SK-N-SH (cell line): ENCODE measurements at regions not wholly inside any gene's neighbourhood (a gene's known extent, or its start where the extent isn't known, plus 50 kb on each side); places are given as distances from the start of the nearest gene placed in this dataset.

Experiments used
- CTCF ChIA-PET: fragments of 300-600, 350-600 bp; formaldehyde crosslinking; extraction: SDS; loops from one replicate; lab custom pipeline; 2021; lab: Yijun Ruan, JAX
- POLR2A ChIA-PET: fragments of 350-600 bp; sonication (Branson Sonifier 250); formaldehyde crosslinking; extraction: SDS; loops from one replicate; lab custom pipeline; 2020; ENCODE audit warnings: antibody characterized with exemption, inconsistent platforms; lab: Yijun Ruan, JAX
- DNase-seq: peaks from one replicate; pipeline ENCODE4 v3.0.0; 2012
- H2AFZ ChIP-seq: fragments of 200-600 bp; sonication (generic); 2 replicates; pipeline ENCODE4 v1.8.1; 2016; ENCODE audit warnings: antibody characterized with exemption, mild to moderate bottlenecking, low read depth
- H3F3A ChIP-seq: fragments of 200-600 bp; sonication (generic); replicated peaks from 2 replicates; pipeline ENCODE3; 2016; ENCODE audit warnings: antibody characterized with exemption, mild to moderate bottlenecking; ENCODE audit not compliant: insufficient read depth
- H3K27ac ChIP-seq, 2 experiments: fragments of 200-500 bp in 1 of 2; fragments of 200-600 bp in 1 of 2; sonication (Bioruptor generic) in 1 of 2; sonication (generic), shearing (Covaris generic) in 1 of 2; 2 replicates each; pipeline versions ENCODE4 v1.5.1 to v1.6.1; 2014 to 2016; ENCODE audit warnings: low read depth in 2 of 2, inconsistent platforms in 1 of 2, low read length in 1 of 2, mild to moderate bottlenecking in 1 of 2, mixed read lengths in 1 of 2
- H3K27me3 ChIP-seq: fragments of 200-600 bp; sonication (generic), shearing (Covaris generic); 2 replicates; pipeline ENCODE4 v1.6.1; 2016; ENCODE audit warnings: mixed run types; ENCODE audit not compliant: insufficient read depth
- H3K36me3 ChIP-seq, 2 experiments: fragments of 200-500 bp in 1 of 2; fragments of 200-600 bp in 1 of 2; sonication (Bioruptor generic) in 1 of 2; sonication (generic) in 1 of 2; replicated peaks in 1 of 2; 2 replicates each; pipeline versions ENCODE3 to v1.5.1; 2014 to 2016; ENCODE audit warnings: low read length in 1 of 2, mild to moderate bottlenecking in 1 of 2; ENCODE audit not compliant: insufficient read depth in 2 of 2, control insufficient read depth in 1 of 2
- H3K4me1 ChIP-seq, 2 experiments: fragments of 200-500 bp in 1 of 2; fragments of 200-600 bp in 1 of 2; sonication (Bioruptor generic) in 1 of 2; sonication (generic), shearing (Covaris generic) in 1 of 2; 2 replicates each; pipeline versions ENCODE4 v1.5.1 to v1.6.1; 2014 to 2016; ENCODE audit warnings: low read depth in 1 of 2, low read length in 1 of 2, mixed run types in 1 of 2; ENCODE audit not compliant: insufficient read depth in 2 of 2, control insufficient read depth in 1 of 2
- H3K4me2 ChIP-seq: fragments of 200-600 bp; sonication (generic), shearing (Covaris generic); 2 replicates; pipeline ENCODE4 v1.6.1; 2017; ENCODE audit warnings: mixed run types
- H3K4me3 ChIP-seq, 2 experiments: fragments of 200-500 bp in 1 of 2; fragments of 200-600 bp in 1 of 2; sonication (Bioruptor generic) in 1 of 2; sonication (generic), shearing (Covaris generic) in 1 of 2; 2 replicates each; pipeline versions ENCODE4 v1.5.1 to v1.8.1; 2014 to 2016; ENCODE audit warnings: low read depth in 2 of 2, inconsistent platforms in 1 of 2, low read length in 1 of 2, mild to moderate bottlenecking in 1 of 2, mixed read lengths in 1 of 2, moderate library complexity in 1 of 2
- H3K79me2 ChIP-seq: fragments of 200-600 bp; sonication (generic); 2 replicates; pipeline ENCODE4 v1.8.1; 2017; ENCODE audit warnings: mild to moderate bottlenecking; ENCODE audit not compliant: insufficient read depth
- H3K9ac ChIP-seq: fragments of 200-600 bp; sonication (generic); 2 replicates; pipeline ENCODE4 v1.6.1; 2017; ENCODE audit warnings: mixed run types
- H3K9me2 ChIP-seq: fragments of 200-600 bp; sonication (generic); 2 replicates; pipeline ENCODE4 v1.6.1; 2017; ENCODE audit warnings: mixed run types
- H3K9me3 ChIP-seq: fragments of 200-600 bp; sonication (generic); 2 replicates; pipeline ENCODE4 v1.6.1; 2017; ENCODE audit warnings: mixed run types, mild to moderate bottlenecking, moderate library complexity
- H4K20me1 ChIP-seq: fragments of 200-600 bp; sonication (generic); 2 replicates; pipeline ENCODE4 v1.6.1; 2017; ENCODE audit warnings: mild to moderate bottlenecking, mixed run types; ENCODE audit not compliant: insufficient read depth
- ELF1 ChIP-seq: IDR thresholded peaks from 2 replicates; pipeline ENCODE4 v1.4.0; 2012
- EP300 ChIP-seq, 2 experiments: IDR thresholded peaks; 2 replicates each; pipeline versions ENCODE4 v1.4.0 to v1.6.1; 2012; ENCODE audit warnings: borderline replicate concordance in 1 of 2, low read depth in 1 of 2, low read length in 1 of 2
- EZH2phosphoT487 ChIP-seq: fragments of 200-600 bp; sonication (generic); IDR thresholded peaks from 2 replicates; pipeline ENCODE4 v1.6.1; 2017; ENCODE audit warnings: low read depth, mixed run types, mild to moderate bottlenecking, antibody characterized with exemption, moderate library complexity, borderline replicate concordance
- FOSL2 ChIP-seq: IDR thresholded peaks from 2 replicates; pipeline ENCODE4 v1.4.0; 2012; ENCODE audit warnings: low read depth, mild to moderate bottlenecking, moderate library complexity, borderline replicate concordance
- MEF2A ChIP-seq: IDR thresholded peaks from 2 replicates; pipeline ENCODE4 v1.4.0; 2012; ENCODE audit warnings: low read depth, borderline replicate concordance
- MXI1 ChIP-seq: IDR thresholded peaks from 2 replicates; pipeline ENCODE4 v1.6.1; 2012; ENCODE audit warnings: mild to moderate bottlenecking, low read depth, low read length, improper control_type of control experiment
- NFIC ChIP-seq: IDR thresholded peaks from 2 replicates; pipeline ENCODE4 v1.4.0; 2012; ENCODE audit warnings: borderline replicate concordance
- RAD21 ChIP-seq: IDR thresholded peaks from 2 replicates; pipeline ENCODE4 v1.6.1; 2012; ENCODE audit warnings: mild to moderate bottlenecking, low read length
- RXRA ChIP-seq: IDR thresholded peaks from 2 replicates; pipeline ENCODE4 v1.4.0; 2012; ENCODE audit warnings: low read depth, mild to moderate bottlenecking, borderline replicate concordance
- SIN3A ChIP-seq: IDR thresholded peaks from 2 replicates; pipeline ENCODE4 v1.6.1; 2012; ENCODE audit warnings: low read depth, mild to moderate bottlenecking, low read length, moderate library complexity, borderline replicate concordance
- SMC3 ChIP-seq: IDR thresholded peaks from 2 replicates; pipeline ENCODE4 v1.6.1; 2012; ENCODE audit warnings: low read depth, low read length, improper control_type of control experiment
- TAF1 ChIP-seq: IDR thresholded peaks from 2 replicates; pipeline ENCODE4 v1.6.1; 2012; ENCODE audit warnings: low read depth, mild to moderate bottlenecking, low read length, moderate library complexity, borderline replicate concordance
- WGBS: methylation state at CpG from one replicate; pipeline ENCODE4 v1.1.6; 2017; ENCODE audit warnings: low lambda C conversion rate; 5-methylcytosine and 5-hydroxymethylcytosine counted together
- TF ChIP-seq, protein P1 (sequence below): fragments of 150-350 bp; IDR thresholded peaks from 2 replicates; pipeline ENCODE4 v1.6.1; 2017; ENCODE audit warnings: antibody characterized with exemption, low read length, low read depth, borderline replicate concordance
- TF ChIP-seq, protein P2 (sequence below): fragments of 200-600 bp; sonication (generic); IDR thresholded peaks from 2 replicates; pipeline ENCODE4 v1.6.1; 2017; ENCODE audit warnings: antibody characterized with exemption, mild to moderate bottlenecking, moderate library complexity
- TF ChIP-seq, protein P3 (sequence below): IDR thresholded peaks from 2 replicates; pipeline ENCODE4 v1.4.0; 2012; ENCODE audit warnings: low read depth

- Histone ChIP-seq H3F3A (no peaks in the 10 kb centered on the region), H3K79me2 (no peaks in the 10 kb centered on the region), H3K9me2 (no peaks in the 10 kb centered on the region), H3K27me3 (no peaks in the 10 kb centered on the region; the same call in 1 of the 2 replicates), H4K20me1 (no peaks in the 10 kb centered on the region)
- CTCF ChIA-PET: interaction anchor here (2.2 kb wide), 1 partner anchor 9 kb away, joined by 14 read pairs; no protein-coding TSS in a partner anchor
- TF ChIP-seq FOSL2 (no peak), TAF1 (no peak), SIN3A (no peak), NFIC (no peak), EZH2phosphoT487 (no peak), SMC3 (no peak), MXI1 (no peak), RXRA (no peak), MEF2A (no peak), ELF1 (no peak)
- TF ChIP-seq, protein P1, sequence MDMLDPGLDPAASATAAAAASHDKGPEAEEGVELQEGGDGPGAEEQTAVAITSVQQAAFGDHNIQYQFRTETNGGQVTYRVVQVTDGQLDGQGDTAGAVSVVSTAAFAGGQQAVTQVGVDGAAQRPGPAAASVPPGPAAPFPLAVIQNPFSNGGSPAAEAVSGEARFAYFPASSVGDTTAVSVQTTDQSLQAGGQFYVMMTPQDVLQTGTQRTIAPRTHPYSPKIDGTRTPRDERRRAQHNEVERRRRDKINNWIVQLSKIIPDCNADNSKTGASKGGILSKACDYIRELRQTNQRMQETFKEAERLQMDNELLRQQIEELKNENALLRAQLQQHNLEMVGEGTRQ: no peak
- TF ChIP-seq, protein P2, sequence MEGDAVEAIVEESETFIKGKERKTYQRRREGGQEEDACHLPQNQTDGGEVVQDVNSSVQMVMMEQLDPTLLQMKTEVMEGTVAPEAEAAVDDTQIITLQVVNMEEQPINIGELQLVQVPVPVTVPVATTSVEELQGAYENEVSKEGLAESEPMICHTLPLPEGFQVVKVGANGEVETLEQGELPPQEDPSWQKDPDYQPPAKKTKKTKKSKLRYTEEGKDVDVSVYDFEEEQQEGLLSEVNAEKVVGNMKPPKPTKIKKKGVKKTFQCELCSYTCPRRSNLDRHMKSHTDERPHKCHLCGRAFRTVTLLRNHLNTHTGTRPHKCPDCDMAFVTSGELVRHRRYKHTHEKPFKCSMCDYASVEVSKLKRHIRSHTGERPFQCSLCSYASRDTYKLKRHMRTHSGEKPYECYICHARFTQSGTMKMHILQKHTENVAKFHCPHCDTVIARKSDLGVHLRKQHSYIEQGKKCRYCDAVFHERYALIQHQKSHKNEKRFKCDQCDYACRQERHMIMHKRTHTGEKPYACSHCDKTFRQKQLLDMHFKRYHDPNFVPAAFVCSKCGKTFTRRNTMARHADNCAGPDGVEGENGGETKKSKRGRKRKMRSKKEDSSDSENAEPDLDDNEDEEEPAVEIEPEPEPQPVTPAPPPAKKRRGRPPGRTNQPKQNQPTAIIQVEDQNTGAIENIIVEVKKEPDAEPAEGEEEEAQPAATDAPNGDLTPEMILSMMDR: no peak
- TF ChIP-seq, protein P3, sequence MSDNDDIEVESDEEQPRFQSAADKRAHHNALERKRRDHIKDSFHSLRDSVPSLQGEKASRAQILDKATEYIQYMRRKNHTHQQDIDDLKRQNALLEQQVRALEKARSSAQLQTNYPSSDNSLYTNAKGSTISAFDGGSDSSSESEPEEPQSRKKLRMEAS: no peak
- TF ChIP-seq, all 33 proteins: peak for 0
- no peak overlapping the region for H3K27ac ChIP-seq
- POLR2A ChIA-PET: no interaction called here
- H3K9me3 ChIP-seq: no peaks in the 10 kb centered on the region
- no peak overlapping the region for H3K9ac ChIP-seq
- H3K4me3 ChIP-seq: no peak overlapping the region
- H3K4me1 ChIP-seq: no peaks in the 10 kb centered on the region; a peak in 1 of 4 replicates
- 13% methylated on average over 6 of the region's 6 CpGs for WGBS
- H2AFZ ChIP-seq: no peak overlapping the region
- no peaks in the 10 kb centered on the region for H3K36me3 ChIP-seq
- no peak for DNase-seq
- H3K4me2 ChIP-seq: no peak overlapping the region
Measured at GRCh38 chr22:49055406-49055805, 772.3 kb downstream of the BRD1 start.

DNA sequence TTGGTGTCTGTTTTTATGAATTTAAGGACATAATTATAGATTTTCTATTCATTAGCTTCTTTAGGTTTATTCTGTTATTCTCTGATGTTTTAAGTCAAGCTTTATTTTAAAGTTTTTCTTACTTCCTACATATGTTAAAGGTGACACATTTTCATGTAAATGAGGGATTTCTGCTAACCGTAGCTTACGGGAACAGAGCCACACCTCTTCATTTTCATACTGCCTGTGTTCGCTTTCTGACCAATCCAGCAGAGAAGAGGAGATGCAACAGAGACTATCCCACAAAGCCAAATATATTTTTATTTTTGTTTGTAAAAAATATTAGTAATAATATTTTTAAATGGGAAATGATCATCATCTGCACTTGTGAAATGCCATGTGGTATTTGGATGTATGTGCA, 774.1 kb downstream of the BRD1 start:
- 59% methylated on average over 3 of the region's 3 CpGs for WGBS
- ChIA-PET POLR2A (no interaction called here), CTCF (no interaction called here)
- TF ChIP-seq RAD21: no peak
- no peak for TF ChIP-seq FOSL2
- TF ChIP-seq RXRA: no peak
- TF ChIP-seq EP300 (IDR thresholded peaks at IDR 0.05; ENCODE audit: borderline replicate concordance in 1 of 2, low read depth in 1 of 2, low read length in 1 of 2): no peak
- Histone ChIP-seq H3K9me2 (no peaks in the 10 kb centered on the region), H3K4me3 (no peak overlapping the region), H3K27me3 (no peaks in the 10 kb centered on the region; the same call in 1 of the 2 replicates), H3F3A (no peaks in the 10 kb centered on the region), H3K79me2 (no peaks in the 10 kb centered on the region), H3K4me1 (peaks cover 0 to 3% of the 10 kb centered on the region in 2 experiments; a peak in 1 of 4 replicates), H3K36me3 (no peaks in the 10 kb centered on the region), H3K9me3 (no peaks in the 10 kb centered on the region), H2AFZ (no peak overlapping the region), H3K9ac (no peak overlapping the region), H3K27ac (no peak overlapping the region), H4K20me1 (no peaks in the 10 kb centered on the region), H3K4me2 (no peak overlapping the region)
- DNase-seq: no peak
